ENCODE measurements at regions not wholly inside any gene's neighbourhood (a gene's known extent, or its start where the extent isn't known, plus 50 kb on each side); places are given as distances from the start of the nearest gene placed in this dataset.

GRCh38 chr7:24462117-24462516 is 111.1 kb upstream of the PALS2 start:
- TF ChIP-seq CTCF (IDR thresholded peaks at IDR 0.05; ENCODE audit: insufficient read depth, low read length) (no peak), REST (IDR thresholded peaks at IDR 0.05; ENCODE audit: insufficient replicate concordance, low read depth) (no peak), GABPA (IDR thresholded peaks at IDR 0.05; ENCODE audit: low read depth) (no peak), POLR2AphosphoS5 (IDR thresholded peaks at IDR 0.05; ENCODE audit: low read depth) (no peak), SPI1 (IDR thresholded peaks at IDR 0.05; ENCODE audit: borderline replicate concordance, low read depth) (no peak)
